ENCODE measurements at regions not wholly inside any gene's neighbourhood (a gene's known extent, or its start where the extent isn't known, plus 50 kb on each side); places are given as distances from the start of the nearest gene placed in this dataset.
A peak's percentile ranks its signal among the peaks of the same experiment; 100 is the strongest.

DNA sequence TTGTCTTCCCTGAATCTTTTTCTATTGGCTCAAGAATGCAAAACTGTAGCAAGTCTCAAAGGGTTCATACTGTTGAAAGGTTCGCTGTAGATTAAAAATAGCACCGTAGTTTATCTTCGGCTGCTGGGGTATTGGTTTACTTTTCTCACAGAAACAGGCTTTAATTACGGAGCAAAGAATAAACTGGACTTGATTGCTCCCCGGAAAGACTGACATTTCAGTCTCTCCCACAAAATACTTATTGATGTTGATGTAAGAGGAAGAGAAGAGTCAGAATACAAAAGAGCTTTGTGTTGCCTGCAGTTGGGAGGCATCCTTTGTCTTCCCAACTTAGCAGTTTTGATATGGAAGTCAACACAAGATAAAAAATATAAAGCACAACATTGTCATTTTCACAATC is 183.9 kb upstream of the DMAC1 start:
- DNase-seq, result peak; percentile 7

DNA sequence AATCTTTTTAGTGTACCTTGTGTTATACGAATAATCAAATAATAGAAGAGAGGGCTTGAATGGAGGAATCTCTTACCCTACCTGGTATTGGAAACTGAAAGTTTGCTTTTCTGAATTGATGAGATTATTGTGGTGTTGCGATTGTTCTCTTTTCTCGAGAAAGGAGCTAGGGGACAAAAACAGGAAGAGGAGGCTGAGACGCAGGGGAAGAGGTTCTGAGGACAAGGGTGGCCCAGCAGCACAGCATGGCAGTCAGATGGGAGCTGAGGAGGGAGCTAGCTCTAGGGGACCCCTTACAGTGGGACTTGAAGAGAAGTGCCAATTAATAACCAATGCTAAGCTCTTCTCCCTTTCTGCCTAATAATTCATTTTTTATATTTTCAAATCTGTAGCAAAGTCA is 183.3 kb upstream of the DMAC1 start:
- DNase-seq, result no peak

DNA sequence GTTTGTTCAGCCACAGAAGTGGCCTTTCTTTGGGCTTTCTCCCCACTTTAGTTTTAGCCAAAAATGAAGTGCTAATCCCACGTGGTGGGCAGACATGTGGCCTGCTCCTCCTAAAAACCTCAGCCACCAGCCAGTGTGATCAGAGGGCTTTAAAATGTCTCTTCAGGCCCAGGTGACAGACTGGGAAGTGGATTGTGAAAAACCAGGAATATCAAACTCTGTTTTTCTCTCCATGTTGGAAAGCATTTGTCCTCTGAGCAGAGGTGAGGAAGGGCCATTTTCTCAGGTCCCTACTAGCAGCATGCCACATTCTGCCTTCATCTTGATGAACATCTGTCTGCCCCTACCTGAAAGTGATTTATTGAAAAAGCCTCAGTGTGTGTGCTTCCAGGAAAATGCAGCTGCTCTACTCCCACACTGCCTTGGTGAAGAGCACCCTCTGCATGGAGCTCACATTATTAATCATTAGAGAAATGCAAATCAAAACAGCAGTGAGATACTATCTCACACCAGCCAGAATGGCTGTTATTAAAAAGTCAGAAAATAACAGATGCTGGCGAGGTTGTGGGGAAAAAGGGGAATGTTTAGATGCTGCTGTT is 181.2 kb upstream of the DMAC1 start:
- DNase-seq, result no peak

DNA sequence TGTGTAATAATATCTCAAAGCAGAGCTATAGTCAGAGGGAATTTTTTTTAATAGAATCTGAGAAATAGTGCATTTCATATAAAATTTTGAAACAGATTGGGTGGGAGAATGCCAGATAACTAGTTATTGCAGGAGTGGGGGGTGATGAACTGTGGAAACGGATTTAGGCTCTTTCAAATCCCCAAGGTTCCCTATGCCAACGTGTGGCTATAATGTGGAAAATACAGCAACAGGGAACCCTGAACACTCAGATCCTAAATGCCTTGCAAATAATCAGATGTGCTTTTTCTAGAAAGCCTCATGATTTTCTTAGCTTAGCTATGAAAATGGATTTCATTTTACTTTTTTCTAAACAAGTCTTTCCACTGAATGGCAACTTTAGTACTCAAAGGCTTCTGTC is 180.5 kb upstream of the DMAC1 start:
- no peak for DNase-seq

DNA sequence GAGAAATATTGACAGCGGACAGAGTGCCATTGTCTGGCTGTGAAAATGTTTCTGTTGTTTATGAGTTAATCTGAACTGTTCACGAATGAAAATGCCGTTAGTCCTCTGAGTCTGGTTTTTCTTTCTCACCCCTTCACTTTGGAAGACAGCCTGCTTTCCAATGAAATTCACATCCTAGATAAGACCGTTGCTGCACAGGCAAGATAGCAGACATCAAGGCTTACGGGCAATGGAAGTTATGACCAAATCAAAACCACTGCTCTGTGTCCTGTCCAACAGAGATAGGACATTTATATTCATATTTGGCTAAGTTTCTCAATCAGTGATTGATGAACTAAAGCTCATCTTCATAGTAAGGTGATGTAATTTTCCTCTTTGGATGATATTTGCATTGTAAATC is 180.0 kb upstream of the DMAC1 start:
- no peak for DNase-seq

DNA sequence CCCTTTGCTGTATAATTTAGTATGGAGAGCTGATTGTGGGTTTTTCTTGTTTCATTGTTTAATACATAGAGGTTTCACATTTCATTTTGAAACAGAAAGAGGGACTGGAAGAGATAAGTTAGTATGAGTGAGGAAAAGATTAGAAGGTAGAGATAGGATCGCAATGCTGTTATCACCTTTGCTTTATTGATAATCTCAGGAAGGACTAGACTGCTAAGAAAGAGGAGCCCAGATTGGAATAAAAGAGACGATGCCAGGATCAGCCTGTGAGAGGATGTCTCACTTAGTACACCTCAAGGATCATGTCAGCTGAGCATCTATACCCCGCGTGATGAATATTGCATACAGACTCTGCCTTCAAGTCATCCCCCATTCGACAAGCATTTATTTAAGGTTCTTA is 178.0 kb upstream of the DMAC1 start:
- no peak for DNase-seq

DNA sequence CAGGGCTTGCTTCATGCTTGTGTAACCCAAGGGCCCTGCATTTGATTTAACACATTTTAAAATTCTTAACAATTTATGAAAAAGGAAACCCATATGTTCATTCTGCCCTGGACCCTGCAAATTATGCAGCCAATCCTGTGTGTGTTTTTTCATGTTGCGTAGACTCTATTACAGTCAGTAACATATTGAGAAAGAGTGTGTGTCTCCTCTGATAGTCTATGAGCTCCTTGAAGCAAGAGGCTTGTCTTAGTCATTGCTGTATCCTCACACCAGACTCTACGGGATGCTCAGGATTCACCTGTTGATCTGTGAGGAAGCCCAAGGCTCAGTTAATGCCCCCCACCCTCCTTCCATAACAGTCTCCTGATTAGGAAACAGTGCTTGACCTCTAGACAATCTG is 177.3 kb upstream of the DMAC1 start:
- no peak for DNase-seq

DNA sequence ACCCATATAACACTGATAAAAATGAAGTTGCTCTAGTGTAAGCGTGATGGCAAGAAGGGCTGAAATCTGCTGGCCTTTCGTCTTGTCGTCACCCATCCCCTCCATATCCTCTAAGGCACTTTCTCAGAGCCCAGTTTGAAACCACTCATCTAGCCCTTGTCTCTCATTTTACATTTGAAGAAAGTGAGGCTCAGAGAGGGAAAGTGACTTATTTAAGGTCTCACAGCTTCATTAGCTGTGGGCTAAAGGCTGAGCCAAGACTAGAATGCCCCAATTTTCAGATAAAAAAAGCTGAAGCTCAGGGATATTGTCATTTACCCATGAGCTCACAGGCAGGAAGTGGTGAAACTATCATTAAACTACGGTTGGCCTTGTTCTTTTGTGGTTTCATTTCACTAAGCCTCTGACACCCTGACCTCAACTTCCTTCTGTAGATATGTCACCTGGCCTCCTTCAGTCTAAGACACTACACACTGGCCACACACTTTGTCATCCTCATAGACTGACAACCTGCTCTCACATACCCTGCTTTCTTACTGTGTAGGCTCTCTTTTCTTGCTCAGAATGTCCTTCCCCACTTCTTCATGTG is 176.7 kb upstream of the DMAC1 start:
- no peak for DNase-seq

DNA sequence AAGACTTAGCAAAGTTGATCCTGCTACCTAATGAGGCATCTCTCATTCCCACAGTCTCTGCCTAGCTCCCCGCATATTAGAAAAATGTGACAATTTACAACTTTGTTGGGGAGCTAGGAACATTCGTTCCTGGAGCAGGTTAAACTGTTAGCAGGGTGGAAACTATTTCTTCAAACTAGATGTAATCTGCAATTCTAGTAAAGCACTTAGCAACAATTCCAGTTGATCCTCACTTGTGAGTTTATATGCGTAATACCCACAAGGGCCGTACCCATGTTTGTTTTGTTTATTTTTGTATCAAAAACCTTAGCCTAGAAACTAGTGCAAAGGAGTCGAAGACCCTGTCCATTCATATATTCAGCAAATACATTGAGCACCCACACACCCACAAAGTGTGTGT is 175.8 kb upstream of the DMAC1 start:
- DNase-seq, result no peak

DNA sequence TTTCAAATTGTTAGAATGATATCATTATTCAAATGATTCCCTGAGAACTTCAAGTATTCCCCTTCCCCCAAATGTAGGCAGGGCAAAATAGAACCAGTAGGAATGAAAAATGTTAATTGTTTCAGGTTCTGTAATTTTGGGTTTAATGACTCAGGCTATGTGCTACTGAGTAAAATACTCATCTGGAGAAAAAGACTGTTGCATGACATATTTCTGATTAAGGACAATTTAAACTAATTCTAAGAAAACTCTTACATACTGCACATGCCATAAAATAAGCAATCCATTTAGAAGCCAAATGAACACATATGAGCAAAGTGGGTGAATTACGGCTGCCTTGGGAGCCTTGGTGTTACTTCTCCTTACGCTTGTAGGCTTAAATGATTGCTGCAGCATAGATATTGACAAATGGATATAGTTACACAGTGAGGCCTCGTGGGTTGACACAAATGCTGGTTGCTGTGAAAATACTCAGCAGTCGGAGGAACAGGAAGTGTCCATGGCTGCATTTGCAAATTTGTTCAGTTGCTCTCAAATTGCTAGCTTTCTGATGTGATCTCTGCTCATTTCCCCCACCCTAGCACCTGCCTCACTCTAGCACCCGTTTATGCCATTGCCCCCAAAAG is 174.9 kb upstream of the DMAC1 start:
- no peak for DNase-seq

DNA sequence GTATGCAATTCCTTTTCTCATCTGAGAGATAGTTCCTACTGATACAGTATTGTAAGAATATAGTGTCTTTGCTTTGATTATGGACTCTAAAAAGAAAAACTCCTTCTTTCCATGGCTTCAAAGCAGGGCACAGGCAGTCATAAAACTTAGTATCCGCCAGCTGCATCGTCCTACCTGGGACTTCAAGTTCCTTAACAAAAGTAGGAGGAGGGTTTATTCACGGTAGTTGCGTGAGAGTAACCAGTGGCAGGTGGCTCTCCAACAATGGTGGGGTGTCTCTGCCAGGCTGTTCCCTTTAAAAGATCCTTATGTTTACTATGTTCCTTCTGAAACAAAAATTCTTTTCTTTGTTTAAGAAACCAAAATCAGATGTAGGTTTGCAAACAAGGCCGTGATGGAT is 173.5 kb upstream of the DMAC1 start:
- no peak for DNase-seq

DNA sequence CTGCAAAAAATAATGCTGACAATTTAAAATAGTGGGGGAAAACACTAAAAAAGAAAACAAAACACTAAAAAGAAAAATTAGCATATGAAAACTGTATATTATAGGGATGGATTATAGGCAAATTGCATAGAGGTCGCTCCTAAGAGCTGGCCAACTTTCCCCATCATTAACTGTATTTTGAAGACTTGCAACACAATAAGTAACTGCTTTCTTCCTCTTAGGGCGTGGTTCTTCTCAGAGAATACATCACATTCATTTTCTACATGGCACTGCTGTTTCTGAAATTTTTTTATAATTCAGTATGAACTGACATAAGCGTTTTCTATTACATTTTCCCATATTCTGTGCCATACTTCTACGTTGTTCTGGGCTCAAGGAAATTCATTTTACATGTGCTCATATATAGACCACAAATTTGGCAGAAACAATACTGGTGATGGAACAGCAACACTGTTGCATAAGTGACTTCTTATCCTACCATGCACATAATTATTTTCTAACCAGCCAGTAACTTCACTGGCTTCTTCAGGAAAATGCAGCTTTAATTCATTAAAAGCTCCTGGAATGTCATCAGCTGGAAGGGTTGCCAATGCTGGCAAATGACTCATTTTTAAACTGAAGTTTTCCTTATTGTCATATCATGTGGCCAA is 171.2 kb upstream of the DMAC1 start:
- DNase-seq, result peak; percentile 19

DNA sequence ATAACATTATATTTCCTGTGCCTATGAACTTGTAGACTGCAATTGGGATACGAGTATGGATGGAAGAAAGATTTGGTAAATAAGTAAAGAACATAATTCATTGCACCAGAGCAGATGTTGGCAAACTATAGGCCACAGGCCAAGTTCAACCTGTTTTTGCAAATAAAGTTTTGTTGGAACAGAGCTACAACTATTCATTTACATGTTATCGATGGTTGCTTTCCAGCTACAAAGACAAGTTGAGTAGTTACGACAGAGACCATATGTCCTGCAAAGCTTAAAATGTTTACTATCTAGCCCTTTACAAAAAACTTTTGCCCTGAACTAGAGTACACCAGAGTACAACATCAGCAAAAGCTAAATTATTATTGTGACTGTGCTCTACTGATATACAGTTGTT is 169.1 kb upstream of the DMAC1 start:
- no peak for DNase-seq

DNA sequence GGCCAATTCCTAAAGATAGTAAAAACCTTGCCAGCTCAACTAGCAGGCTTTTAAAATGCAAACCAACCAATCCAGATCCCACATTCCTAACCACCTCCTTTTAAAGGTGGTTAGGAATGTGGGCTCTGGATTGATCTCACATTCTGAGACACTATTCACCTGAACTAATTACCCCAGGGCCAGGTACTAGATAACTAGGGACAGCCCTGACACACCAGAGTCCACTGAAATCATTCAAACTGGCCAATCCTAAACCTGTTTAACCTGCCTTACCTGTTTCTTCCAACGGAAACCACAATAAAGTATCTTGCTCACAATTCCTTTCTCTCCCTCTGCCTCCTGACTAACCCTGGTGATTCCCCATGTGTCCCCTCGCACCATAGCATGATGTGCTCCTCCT is 168.3 kb upstream of the DMAC1 start:
- no peak for DNase-seq

DNA sequence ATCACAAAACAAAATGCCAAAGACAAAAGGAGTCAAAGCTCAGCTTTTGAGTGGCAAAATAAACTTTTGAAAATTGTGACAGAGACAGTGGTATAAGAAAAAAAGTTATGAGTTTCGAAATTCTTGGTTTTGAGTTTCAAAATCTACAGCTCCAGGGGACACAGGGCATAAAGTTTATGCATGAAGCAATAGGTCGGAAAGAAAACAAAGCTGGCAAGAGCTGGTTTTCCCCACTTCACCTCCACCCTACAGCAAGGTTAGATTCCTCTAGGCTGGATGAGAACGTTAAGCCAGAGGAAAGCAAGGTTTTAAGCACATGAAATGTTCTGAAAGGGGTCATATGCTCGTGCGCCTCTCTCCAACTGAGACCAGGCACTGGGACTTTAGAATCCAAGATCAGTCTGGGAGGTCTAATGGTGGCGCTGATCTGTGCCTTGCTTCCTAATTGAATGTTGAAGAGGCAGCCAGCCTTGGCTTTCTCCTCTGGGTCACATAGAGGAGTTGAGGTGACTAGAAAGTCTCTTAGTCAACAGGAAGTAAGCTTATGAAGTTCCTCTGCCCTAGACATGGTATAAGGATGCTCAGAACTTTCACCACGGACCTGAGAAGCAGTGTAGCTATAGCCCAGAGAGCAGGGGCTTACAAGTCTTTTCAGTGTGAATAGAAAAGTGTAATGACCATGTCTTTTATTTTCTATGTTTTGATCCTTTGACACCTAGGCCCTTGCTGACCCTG is 167.7 kb upstream of the DMAC1 start:
- no peak for DNase-seq

DNA sequence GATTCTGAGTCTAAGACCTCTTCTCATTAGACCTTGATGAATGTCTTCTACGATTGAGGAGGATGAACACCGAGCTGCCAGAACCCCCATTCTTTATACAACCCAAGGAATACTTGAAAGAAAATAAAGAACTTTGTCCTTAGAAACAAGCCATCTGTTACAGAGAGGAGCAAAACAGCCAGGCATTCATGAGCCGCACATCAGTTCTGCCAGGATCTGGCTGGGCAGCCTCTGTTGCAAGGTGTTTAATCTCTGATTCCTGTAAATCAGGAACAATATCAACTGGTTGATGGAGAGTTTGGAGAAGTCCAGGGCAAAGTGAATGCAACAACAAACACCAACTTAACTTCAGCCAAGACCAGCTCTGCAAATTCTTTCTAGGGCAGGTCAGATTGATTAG is 165.5 kb upstream of the DMAC1 start:
- DNase-seq, result no peak

DNA sequence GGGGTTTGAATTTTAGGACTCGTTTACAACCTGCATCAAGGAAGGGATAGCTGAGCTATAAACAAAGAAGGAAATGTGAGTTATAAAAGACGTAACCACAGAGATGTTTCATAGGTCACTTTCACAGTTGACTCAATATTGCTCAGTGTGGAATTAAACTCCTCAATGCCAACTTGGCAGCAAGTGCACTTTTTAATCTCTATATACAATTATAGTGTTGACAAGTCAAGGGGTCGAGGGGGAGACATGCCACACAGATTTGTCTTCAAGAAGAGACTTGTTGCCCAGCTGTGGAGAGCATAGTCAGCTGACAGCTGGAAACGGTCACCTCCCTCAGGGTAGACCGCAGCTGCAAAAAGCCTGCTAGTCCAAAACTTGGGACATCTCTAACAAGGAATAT is 163.4 kb upstream of the DMAC1 start:
- DNase-seq, result peak; percentile 72

DNA sequence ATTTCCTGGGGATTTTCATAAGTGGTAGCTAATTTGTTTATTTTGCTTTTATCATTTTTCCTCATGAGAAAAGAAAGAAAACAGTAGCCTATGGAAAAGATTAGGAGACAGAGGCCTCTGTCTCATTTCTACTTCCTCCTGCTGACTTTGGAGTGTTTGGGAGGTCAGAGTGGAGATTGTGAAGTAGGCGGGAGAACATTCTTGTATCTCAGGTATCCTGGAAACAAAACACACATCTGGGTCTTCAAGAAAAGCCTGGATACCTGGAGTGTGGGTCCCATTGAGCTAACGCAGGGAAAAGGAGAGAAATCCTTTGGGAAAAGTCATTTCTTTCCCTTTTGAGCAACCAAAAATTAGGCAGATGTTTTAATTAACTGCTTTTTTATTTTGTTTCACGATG is 161.5 kb upstream of the DMAC1 start:
- no peak for DNase-seq

DNA sequence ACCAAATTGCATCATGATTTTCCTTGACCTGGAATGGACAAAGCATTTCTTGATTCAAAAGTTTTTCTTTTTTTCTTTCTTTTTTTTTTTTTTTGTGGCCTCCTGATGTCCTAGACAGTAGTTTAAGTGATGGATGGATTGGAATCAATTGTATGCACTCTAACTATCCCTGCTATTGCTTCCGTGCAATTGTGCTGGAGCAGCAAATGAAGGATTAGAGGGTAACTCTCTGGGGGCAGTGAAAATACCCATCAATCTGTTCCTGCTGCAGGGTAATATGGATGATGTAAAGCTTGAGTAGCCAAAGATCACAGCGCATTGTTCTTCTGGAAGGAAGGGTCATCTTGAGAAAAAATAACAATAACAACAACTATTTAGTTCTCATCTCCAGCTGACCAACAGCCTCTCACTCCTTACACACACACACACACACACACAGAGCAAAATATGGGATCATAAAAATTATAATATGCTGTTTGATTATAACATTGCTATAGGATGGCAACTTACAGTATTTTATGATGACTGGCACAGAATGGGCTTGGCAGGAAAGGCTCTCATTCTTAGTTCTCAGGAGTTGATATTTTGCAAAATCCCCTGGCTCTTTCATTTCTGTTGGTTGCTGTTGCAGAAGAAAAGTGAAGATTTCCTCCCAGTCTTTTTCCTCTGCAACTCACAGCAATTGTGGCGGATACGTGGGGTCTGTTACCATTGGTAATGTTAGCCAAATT is 160.9 kb upstream of the DMAC1 start:
- no peak for DNase-seq

DNA sequence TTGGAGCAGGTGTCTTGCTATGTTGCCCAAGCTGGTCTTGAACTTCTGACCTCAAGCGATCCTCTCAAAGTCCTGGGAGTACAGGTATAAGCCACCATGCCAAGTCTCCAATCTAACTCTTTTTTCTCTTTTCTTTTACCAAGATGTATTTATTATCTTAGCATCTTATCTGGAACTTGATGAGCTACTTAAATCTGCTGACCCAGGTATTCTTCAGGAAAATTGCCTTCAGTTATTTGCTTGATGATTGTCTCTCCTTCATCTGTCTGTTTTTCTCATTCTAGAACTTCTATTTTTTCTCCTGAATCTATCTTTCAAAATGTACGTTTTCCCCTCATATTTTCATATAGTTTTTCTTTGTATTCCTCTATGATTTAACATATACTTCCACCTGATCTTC is 158.2 kb upstream of the DMAC1 start:
- no peak for DNase-seq

DNA sequence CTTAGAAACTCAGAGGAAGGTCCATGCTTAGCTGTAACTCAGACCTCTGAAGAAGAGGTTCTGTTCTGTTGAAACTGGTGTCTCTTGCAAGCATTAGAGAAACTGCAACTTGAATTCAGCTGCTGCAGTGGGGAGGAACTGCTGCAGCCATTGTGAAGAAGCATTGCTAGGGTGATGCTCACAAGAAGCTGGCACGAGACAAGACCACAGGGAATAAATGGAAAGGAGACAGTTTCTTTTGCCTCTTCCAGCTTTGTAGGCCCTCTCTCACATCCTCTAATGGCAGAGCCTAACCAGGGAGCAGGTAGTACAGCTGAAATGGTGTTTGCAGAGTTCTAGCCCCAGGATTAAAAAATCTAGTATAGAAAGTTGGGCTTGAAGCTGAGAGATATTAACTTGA is 148.0 kb upstream of the DMAC1 start:
- no peak for DNase-seq

DNA sequence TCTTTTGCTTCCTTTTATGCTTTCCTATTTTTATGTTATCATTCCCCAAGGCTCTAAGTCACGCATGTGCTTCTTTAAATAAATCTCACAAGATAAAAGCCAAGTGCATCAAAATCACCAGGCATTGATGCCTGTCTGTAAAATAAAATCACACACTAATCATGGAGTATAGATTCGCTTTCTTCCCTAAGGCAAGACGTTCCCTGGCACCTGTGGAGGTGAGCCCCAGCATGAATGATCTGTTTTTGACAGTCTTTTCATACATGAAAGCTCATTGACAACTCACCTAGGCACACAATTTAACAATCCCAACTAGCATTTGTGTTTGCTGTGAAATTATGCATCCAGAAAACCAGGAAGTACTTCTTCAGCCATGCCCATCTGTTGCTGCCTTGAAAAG is 146.9 kb upstream of the DMAC1 start:
- DNase-seq, result no peak

DNA sequence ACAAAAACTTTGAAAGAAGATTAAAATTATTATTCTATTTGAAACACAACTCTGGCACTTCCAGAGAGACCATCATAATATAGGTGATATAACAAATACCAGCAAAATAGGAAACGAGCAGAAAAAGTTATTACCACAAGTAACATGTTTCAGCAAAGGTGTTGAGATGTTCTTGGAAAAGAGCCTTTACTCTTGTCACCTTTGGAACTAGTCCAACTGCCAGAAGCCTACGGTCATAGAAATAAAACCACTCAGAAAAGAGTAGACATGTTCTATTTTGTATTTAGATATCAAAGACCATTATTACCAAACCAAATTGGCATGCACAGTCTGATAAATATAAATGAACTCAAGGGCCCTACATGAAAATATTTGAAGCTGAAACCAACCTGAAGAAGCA is 145.0 kb upstream of the DMAC1 start:
- peak; percentile 48 for DNase-seq
